IMR-90 (cell line): ENCODE measurements at regions not wholly inside any gene's neighbourhood (a gene's known extent, or its start where the extent isn't known, plus 50 kb on each side); places are given as distances from the start of the nearest gene placed in this dataset.

Experiments used
- ATAC-seq: fragments of 200-7000 bp; cut with Tn5 transposase; 2 replicates; pipeline ENCODE4 v1.9.1; 2020; ENCODE audit warnings: low read depth, mild to moderate bottlenecking, moderate library complexity
- BruUV-seq: library from RNA; stranded (reverse); fragments of 400-500 nt; replicated peaks from 2 replicates; lab custom pipeline; 2021; lab: Mats Ljungman, UMichigan
- CTCF ChIA-PET: fragments of 300-600 bp; formaldehyde crosslinking; extraction: SDS; loops from one replicate; lab custom pipeline; 2021; ENCODE audit warnings: antibody characterized with exemption; lab: Yijun Ruan, JAX
- POLR2A ChIA-PET: fragments of 300-600 bp; sonication (Branson Sonifier 250); formaldehyde crosslinking; loops from one replicate; lab custom pipeline; 2022; ENCODE audit warnings: antibody characterized with exemption; ENCODE audit not compliant: unreplicated experiment; lab: Charles Lee
- DNase-seq: peaks from one replicate; pipeline ENCODE4 v3.0.0; 2013
- H2AFZ ChIP-seq: replicated peaks from 2 replicates; pipeline ENCODE3; 2013; ENCODE audit warnings: low read length, mild to moderate bottlenecking; ENCODE audit not compliant: poor library complexity
- H2AK5ac ChIP-seq: 2 replicates; pipeline ENCODE4 v1.6.1; 2013; ENCODE audit warnings: low read depth, low read length, inconsistent platforms
- H2AK9ac ChIP-seq: replicated peaks from 2 replicates; pipeline ENCODE3; 2013; ENCODE audit warnings: mild to moderate bottlenecking, low read depth, low read length, moderate library complexity; ENCODE audit not compliant: poor library complexity
- H2BK120ac ChIP-seq: 2 replicates; pipeline ENCODE4 v1.6.1; 2013; ENCODE audit warnings: low read depth, low read length, inconsistent platforms
- H2BK15ac ChIP-seq: 3 replicates; pipeline ENCODE4 v1.6.1; 2013; ENCODE audit warnings: low read depth, low read length, inconsistent platforms
- H2BK20ac ChIP-seq: 2 replicates; pipeline ENCODE4 v1.6.1; 2013; ENCODE audit warnings: low read depth, mild to moderate bottlenecking, inconsistent platforms, low read length, moderate library complexity
- H2BK5ac ChIP-seq: 2 replicates; pipeline ENCODE4 v1.6.1; 2013; ENCODE audit warnings: mild to moderate bottlenecking, low read depth, low read length, inconsistent platforms; ENCODE audit not compliant: poor library complexity, severe bottlenecking
- H3K14ac ChIP-seq: replicated peaks from 2 replicates; pipeline ENCODE4 v1.6.1; 2013; ENCODE audit warnings: low read depth, low read length, inconsistent platforms
- H3K18ac ChIP-seq: 2 replicates; pipeline ENCODE4 v1.6.1; 2013; ENCODE audit warnings: low read depth, low read length, control low read depth
- H3K23ac ChIP-seq: 2 replicates; pipeline ENCODE4 v1.6.1; 2013; ENCODE audit warnings: low read depth, low read length, inconsistent platforms
- H3K27ac ChIP-seq: 2 replicates; pipeline ENCODE4 v1.5.1; 2013; ENCODE audit warnings: mild to moderate bottlenecking, control low read depth, low read length; ENCODE audit not compliant: insufficient read depth
- H3K27me3 ChIP-seq: 2 replicates; pipeline ENCODE4 v1.6.1; 2013; ENCODE audit warnings: low read length; ENCODE audit not compliant: control insufficient read depth, insufficient read depth
- H3K36me3 ChIP-seq: 2 replicates; pipeline ENCODE4 v1.6.1; 2013; ENCODE audit warnings: low read length, mixed read lengths; ENCODE audit not compliant: control insufficient read depth, insufficient read depth
- H3K4ac ChIP-seq: 2 replicates; pipeline ENCODE4 v1.6.1; 2013; ENCODE audit warnings: low read depth, low read length, inconsistent platforms
- H3K4me1 ChIP-seq: 2 replicates; pipeline ENCODE4 v1.6.1; 2013; ENCODE audit warnings: low read length, mixed read lengths; ENCODE audit not compliant: control insufficient read depth, insufficient read depth
- H3K4me2 ChIP-seq: 2 replicates; pipeline ENCODE4 v1.6.1; 2013; ENCODE audit warnings: low read depth, mild to moderate bottlenecking, control low read depth, low read length, moderate library complexity
- H3K4me3 ChIP-seq: 2 replicates; pipeline ENCODE4 v1.5.1; 2013; ENCODE audit warnings: low read depth, mild to moderate bottlenecking, control low read depth, low read length, moderate library complexity; ENCODE audit not compliant: insufficient read depth
- H3K56ac ChIP-seq: 2 replicates; pipeline ENCODE4 v1.6.1; 2013; ENCODE audit warnings: low read length, inconsistent platforms; ENCODE audit not compliant: insufficient read depth; ENCODE audit errors: extremely low read depth
- H3K79me1 ChIP-seq, 2 experiments: 2 replicates each; pipeline ENCODE4 v1.6.1; 2013; ENCODE audit warnings: low read length in 2 of 2, inconsistent platforms in 1 of 2, low read depth in 1 of 2
- H3K9ac ChIP-seq: 2 replicates; pipeline ENCODE4 v1.6.1; 2013; ENCODE audit warnings: low read depth, low read length, control low read depth
- H3K9me1 ChIP-seq: 2 replicates; pipeline ENCODE4 v1.6.1; 2013; ENCODE audit warnings: low read length, inconsistent platforms; ENCODE audit not compliant: insufficient read depth
- H3K9me3 ChIP-seq: 2 replicates; pipeline ENCODE4 v1.6.1; 2013; ENCODE audit warnings: low read length; ENCODE audit not compliant: control insufficient read depth, insufficient read depth
- H4K20me1 ChIP-seq: 2 replicates; pipeline ENCODE4 v1.6.1; 2013; ENCODE audit warnings: low read length, inconsistent platforms; ENCODE audit not compliant: insufficient read depth
- H4K5ac ChIP-seq: 2 replicates; pipeline ENCODE4 v1.6.1; 2013; ENCODE audit warnings: mild to moderate bottlenecking, low read depth, low read length, control low read depth
- H4K8ac ChIP-seq, 2 experiments: 2 replicates each; pipeline ENCODE4 v1.6.1; 2013; ENCODE audit warnings: low read depth in 2 of 2, low read length in 2 of 2, control low read depth in 1 of 2, inconsistent platforms in 1 of 2
- H4K91ac ChIP-seq: 2 replicates; pipeline ENCODE4 v1.6.1; 2013; ENCODE audit warnings: low read depth, low read length, inconsistent platforms; ENCODE audit not compliant: insufficient read depth
- BHLHE40 ChIP-seq: fragments of 150-350 bp; IDR thresholded peaks from 2 replicates; pipeline ENCODE4 v1.6.1; 2016; ENCODE audit warnings: mild to moderate bottlenecking, low read depth, low read length
- CHD1 ChIP-seq: IDR thresholded peaks from 2 replicates; pipeline ENCODE4 v1.6.1; 2012; ENCODE audit warnings: low read depth, low read length, improper control_type of control experiment
- FOS ChIP-seq: fragments of 150-350 bp; IDR thresholded peaks from 2 replicates; pipeline ENCODE4 v1.6.1; 2016; ENCODE audit warnings: low read depth, low read length
- MAZ ChIP-seq: IDR thresholded peaks from 2 replicates; pipeline ENCODE4 v1.6.1; 2012; ENCODE audit warnings: low read depth, mild to moderate bottlenecking, low read length, improper control_type of control experiment, moderate library complexity, borderline replicate concordance
- MXI1 ChIP-seq: IDR thresholded peaks from 2 replicates; pipeline ENCODE4 v1.6.1; 2012; ENCODE audit warnings: low read depth, mild to moderate bottlenecking, low read length, moderate library complexity, borderline replicate concordance
- dilution Hi-C: fragments of 300-500 bp; cut with HindIII; formaldehyde crosslinking; loops from one replicate; pipeline ENCODE4 v1.14.3; 2018; ENCODE audit warnings: low sequenced_read_pairs; ENCODE audit not compliant: unreplicated experiment
- in situ Hi-C: fragments of 300-500 bp; cut with MboI; formaldehyde crosslinking; loops from 3 replicates; pipeline ENCODE4 v1.14.3; 2019; ENCODE audit warnings: low sequenced_read_pairs, inconsistent platforms, mixed read lengths
- intact Hi-C: fragments of 100-400 bp; cut with micrococcal nuclease; formaldehyde crosslinking; loops from 2 replicates; pipeline ENCODE4 v1.10.0; 2022
- TF ChIP-seq, protein P1 (sequence below): conservative IDR thresholded peaks from 2 replicates; pipeline ENCODE4 v1.5.1; 2012; ENCODE audit warnings: mild to moderate bottlenecking, low read depth, low read length, improper control_type of control experiment
- TF ChIP-seq, protein P2 (sequence below): fragments of 150-350 bp; IDR thresholded peaks from 2 replicates; pipeline ENCODE4 v1.6.1; 2016; ENCODE audit warnings: low read depth, mild to moderate bottlenecking, low read length, moderate library complexity, borderline replicate concordance

DNA sequence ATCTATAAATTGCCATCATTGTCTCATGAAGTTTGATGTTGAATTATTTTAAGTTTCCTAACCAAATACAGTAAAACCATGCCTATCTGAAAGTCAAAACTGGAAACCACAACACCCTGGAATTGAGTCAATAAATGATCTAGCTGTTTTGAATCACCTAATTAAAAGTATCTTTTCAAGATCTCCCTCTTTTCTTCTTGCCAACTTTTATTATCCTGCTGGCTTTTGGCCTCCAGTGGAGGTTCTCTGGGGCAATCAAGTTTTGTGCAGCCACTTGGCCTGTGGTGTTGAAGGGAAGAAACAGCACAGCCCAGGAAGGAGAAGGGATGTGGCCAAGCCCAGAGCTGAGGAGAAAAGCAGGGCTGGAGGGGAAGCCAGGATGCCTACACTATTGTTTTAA is 255.4 kb downstream of the COG6 start:
- no peak overlapping the region for H2BK20ac ChIP-seq
- ChIA-PET POLR2A (no interaction called here), CTCF (no interaction called here)
- no peak overlapping the region for H3K18ac ChIP-seq
- no peak overlapping the region for H3K14ac ChIP-seq
- no peak overlapping the region for H2BK120ac ChIP-seq
- no peak overlapping the region for H4K5ac ChIP-seq
- intact Hi-C loops = no loop called here
- TF ChIP-seq MXI1 (no peak), MAZ (no peak), FOS (no peak), BHLHE40 (no peak), CHD1 (no peak)
- TF ChIP-seq, protein P1, sequence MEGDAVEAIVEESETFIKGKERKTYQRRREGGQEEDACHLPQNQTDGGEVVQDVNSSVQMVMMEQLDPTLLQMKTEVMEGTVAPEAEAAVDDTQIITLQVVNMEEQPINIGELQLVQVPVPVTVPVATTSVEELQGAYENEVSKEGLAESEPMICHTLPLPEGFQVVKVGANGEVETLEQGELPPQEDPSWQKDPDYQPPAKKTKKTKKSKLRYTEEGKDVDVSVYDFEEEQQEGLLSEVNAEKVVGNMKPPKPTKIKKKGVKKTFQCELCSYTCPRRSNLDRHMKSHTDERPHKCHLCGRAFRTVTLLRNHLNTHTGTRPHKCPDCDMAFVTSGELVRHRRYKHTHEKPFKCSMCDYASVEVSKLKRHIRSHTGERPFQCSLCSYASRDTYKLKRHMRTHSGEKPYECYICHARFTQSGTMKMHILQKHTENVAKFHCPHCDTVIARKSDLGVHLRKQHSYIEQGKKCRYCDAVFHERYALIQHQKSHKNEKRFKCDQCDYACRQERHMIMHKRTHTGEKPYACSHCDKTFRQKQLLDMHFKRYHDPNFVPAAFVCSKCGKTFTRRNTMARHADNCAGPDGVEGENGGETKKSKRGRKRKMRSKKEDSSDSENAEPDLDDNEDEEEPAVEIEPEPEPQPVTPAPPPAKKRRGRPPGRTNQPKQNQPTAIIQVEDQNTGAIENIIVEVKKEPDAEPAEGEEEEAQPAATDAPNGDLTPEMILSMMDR = no peak
- TF ChIP-seq, protein P2, sequence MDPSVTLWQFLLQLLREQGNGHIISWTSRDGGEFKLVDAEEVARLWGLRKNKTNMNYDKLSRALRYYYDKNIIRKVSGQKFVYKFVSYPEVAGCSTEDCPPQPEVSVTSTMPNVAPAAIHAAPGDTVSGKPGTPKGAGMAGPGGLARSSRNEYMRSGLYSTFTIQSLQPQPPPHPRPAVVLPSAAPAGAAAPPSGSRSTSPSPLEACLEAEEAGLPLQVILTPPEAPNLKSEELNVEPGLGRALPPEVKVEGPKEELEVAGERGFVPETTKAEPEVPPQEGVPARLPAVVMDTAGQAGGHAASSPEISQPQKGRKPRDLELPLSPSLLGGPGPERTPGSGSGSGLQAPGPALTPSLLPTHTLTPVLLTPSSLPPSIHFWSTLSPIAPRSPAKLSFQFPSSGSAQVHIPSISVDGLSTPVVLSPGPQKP = no peak
- dilution Hi-C loops = no loop called here
- no peak overlapping the region for H2AK5ac ChIP-seq
- no peak overlapping the region for H2AK9ac ChIP-seq
- H2AFZ ChIP-seq = no peak overlapping the region
- H3K27me3 ChIP-seq = peaks cover 1% of the 10 kb centered on the region; the same call in 1 of the 2 replicates
- H2BK15ac ChIP-seq = no peak overlapping the region
- H3K36me3 ChIP-seq = no peaks in the 10 kb centered on the region
- no peak overlapping the region for H3K9ac ChIP-seq
- no peaks in the 10 kb centered on the region for H3K79me1 ChIP-seq
- no peak overlapping the region for H3K23ac ChIP-seq
- H4K8ac ChIP-seq = no peak overlapping the region
- no peak overlapping the region for H2BK5ac ChIP-seq
- H3K9me3 ChIP-seq = no peaks in the 10 kb centered on the region
- no peaks in the 10 kb centered on the region for H4K20me1 ChIP-seq
- no peaks in the 10 kb centered on the region for H3K9me1 ChIP-seq
- ATAC-seq = no peak
- H3K27ac ChIP-seq = no peak overlapping the region
- no peak overlapping the region for H4K91ac ChIP-seq
- in situ Hi-C loops = no loop called here
- no peak for DNase-seq
- H3K4me3 ChIP-seq = no peak overlapping the region
- no peaks in the 10 kb centered on the region for H3K4me1 ChIP-seq
- no peak overlapping the region for H3K4ac ChIP-seq
- no peak overlapping the region for H3K4me2 ChIP-seq
- BruUV-seq = no TSS peak
- H3K56ac ChIP-seq = no peak overlapping the region
